ENCODE measurements at regions not wholly inside any gene's neighbourhood (a gene's known extent, or its start where the extent isn't known, plus 50 kb on each side); places are given as distances from the start of the nearest gene placed in this dataset.
"Not testable (repeated sequence)": the region's sequence is repeated elsewhere in the genome, so short reads cannot be mapped to it uniquely, and the experiment has no call there.

DNA sequence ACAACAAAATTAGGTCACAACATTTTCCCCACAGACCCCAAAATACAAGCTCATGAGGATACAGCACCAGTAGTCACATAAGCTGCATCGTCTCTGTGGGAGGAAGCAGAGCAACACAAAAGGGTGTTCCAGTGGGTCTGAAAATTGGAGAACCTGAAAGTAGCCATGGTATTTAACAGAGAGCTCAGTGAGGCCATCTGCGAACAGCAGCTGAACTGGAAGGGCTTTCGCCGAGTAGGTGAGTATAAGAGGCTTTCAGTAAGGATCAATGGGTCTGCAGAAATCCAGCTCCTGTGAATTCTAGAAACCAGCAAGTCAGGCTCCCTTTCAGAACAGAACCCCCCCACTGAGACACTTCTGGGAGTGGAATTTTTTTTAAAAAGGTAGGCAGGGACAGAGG, 120.0 kb upstream of the RREB1 start:
- H3K27me3 ChIP-seq (ENCODE audit: insufficient read depth), result no peaks in the 10 kb centered on the region
- no peaks in the 10 kb centered on the region for H3K9me3 ChIP-seq
- ChIA-PET CTCF (no interaction called here), POLR2A (no interaction called here)
- H3K4me2 ChIP-seq, result no peak overlapping the region
- H3F3A ChIP-seq (replicated peaks; ENCODE audit: insufficient read depth), result no peaks in the 10 kb centered on the region
- DNase-seq, result no peak
- H3K9me2 ChIP-seq, result no peaks in the 10 kb centered on the region
- no peak overlapping the region for H3K9ac ChIP-seq
- TF ChIP-seq FOSL2 (IDR thresholded peaks at IDR 0.05; ENCODE audit: borderline replicate concordance, low read depth), result no peak
- TF ChIP-seq REST (IDR thresholded peaks at IDR 0.05; ENCODE audit: low read depth, low read length), result no peak
- TF ChIP-seq CHD2 (IDR thresholded peaks at IDR 0.05; ENCODE audit: low read length, partially characterized antibody), result no peak
- no peak for TF ChIP-seq EZH2phosphoT487 (IDR thresholded peaks at IDR 0.05; ENCODE audit: borderline replicate concordance, low read depth)
- no peak for TF ChIP-seq MXI1 (IDR thresholded peaks at IDR 0.05; ENCODE audit: low read depth, low read length)
- TF ChIP-seq NRF1 (IDR thresholded peaks at IDR 0.05; ENCODE audit: low read depth, low read length), result no peak
- TF ChIP-seq POLR2AphosphoS5 (IDR thresholded peaks at IDR 0.05; ENCODE audit: low read depth, low read length), result no peak
- TF ChIP-seq IRF3 (IDR thresholded peaks at IDR 0.05; ENCODE audit: low read depth, low read length), result no peak
- TF ChIP-seq ELF1 (IDR thresholded peaks at IDR 0.05), result no peak
- TF ChIP-seq USF2 (IDR thresholded peaks at IDR 0.05; ENCODE audit: borderline replicate concordance, low read depth, low read length), result no peak
- TF ChIP-seq SIN3A (IDR thresholded peaks at IDR 0.05; ENCODE audit: borderline replicate concordance, low read depth, low read length), result no peak
- no peak for TF ChIP-seq TEAD4 (IDR thresholded peaks at IDR 0.05; ENCODE audit: borderline replicate concordance, insufficient read depth)
- no peak for TF ChIP-seq NFIC (IDR thresholded peaks at IDR 0.05; ENCODE audit: borderline replicate concordance)
- no peak for TF ChIP-seq GABPA (IDR thresholded peaks at IDR 0.05; ENCODE audit: low read depth)
- no peak for TF ChIP-seq YY1 (IDR thresholded peaks at IDR 0.05; ENCODE audit: low read depth)
- TF ChIP-seq, protein P1, sequence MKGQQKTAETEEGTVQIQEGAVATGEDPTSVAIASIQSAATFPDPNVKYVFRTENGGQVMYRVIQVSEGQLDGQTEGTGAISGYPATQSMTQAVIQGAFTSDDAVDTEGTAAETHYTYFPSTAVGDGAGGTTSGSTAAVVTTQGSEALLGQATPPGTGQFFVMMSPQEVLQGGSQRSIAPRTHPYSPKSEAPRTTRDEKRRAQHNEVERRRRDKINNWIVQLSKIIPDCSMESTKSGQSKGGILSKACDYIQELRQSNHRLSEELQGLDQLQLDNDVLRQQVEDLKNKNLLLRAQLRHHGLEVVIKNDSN (IDR thresholded peaks at IDR 0.05; ENCODE audit: borderline replicate concordance, low read depth), result no peak
- TF ChIP-seq RAD21 (IDR thresholded peaks at IDR 0.05; ENCODE audit: low read length), result no peak
- H3K4me3 ChIP-seq (ENCODE audit: low read depth in 2 of 2, low read length in 1 of 2), result no peak overlapping the region
- H3K36me3 ChIP-seq (replicated peaks in 1 of 2; ENCODE audit: control insufficient read depth in 1 of 2, insufficient read depth in 2 of 2, low read length in 1 of 2), result no peaks in the 10 kb centered on the region
- H3K79me2 ChIP-seq (ENCODE audit: insufficient read depth), result no peaks in the 10 kb centered on the region
- 54% methylated on average over 4 of the region's 4 CpGs for WGBS (ENCODE audit: low lambda C conversion rate)
- no peaks in the 10 kb centered on the region for H3K4me1 ChIP-seq (ENCODE audit: control insufficient read depth in 1 of 2, insufficient read depth in 2 of 2, low read depth in 1 of 2, low read length in 1 of 2)
- no peak overlapping the region for H3K27ac ChIP-seq (ENCODE audit: low read depth in 2 of 2, low read length in 1 of 2)
- no peak overlapping the region for H2AFZ ChIP-seq (ENCODE audit: low read depth)
- no peaks in the 10 kb centered on the region for H4K20me1 ChIP-seq (ENCODE audit: insufficient read depth)

GRCh38 chr6:6990059-6990458, 117.7 kb upstream of the RREB1 start:
- H3K27ac ChIP-seq (ENCODE audit: low read depth in 2 of 2, low read length in 1 of 2); H3K4me3 ChIP-seq (ENCODE audit: low read depth in 2 of 2, low read length in 1 of 2); H3K9me3 ChIP-seq; H2AFZ ChIP-seq (ENCODE audit: low read depth); H3F3A ChIP-seq (replicated peaks; ENCODE audit: insufficient read depth); POLR2A ChIA-PET; H3K4me1 ChIP-seq (ENCODE audit: control insufficient read depth in 1 of 2, insufficient read depth in 2 of 2, low read depth in 1 of 2, low read length in 1 of 2); H3K36me3 ChIP-seq (replicated peaks in 1 of 2; ENCODE audit: control insufficient read depth in 1 of 2, insufficient read depth in 2 of 2, low read length in 1 of 2); H3K79me2 ChIP-seq (ENCODE audit: insufficient read depth); H3K4me2 ChIP-seq; H3K9ac ChIP-seq; H3K9me2 ChIP-seq; DNase-seq; H3K27me3 ChIP-seq (ENCODE audit: insufficient read depth); CTCF ChIA-PET; H4K20me1 ChIP-seq (ENCODE audit: insufficient read depth): not testable (repeated sequence)
- 58% methylated on average over 4 of the region's 4 CpGs for WGBS (ENCODE audit: low lambda C conversion rate)

All from SK-N-SH (cell line).